CD14-positive monocyte (primary cell): ENCODE measurements at regions not wholly inside any gene's neighbourhood (a gene's known extent, or its start where the extent isn't known, plus 50 kb on each side); places are given as distances from the start of the nearest gene placed in this dataset.

Source experiments
- DNase-seq, 3 donors: peaks; one replicate each; pipeline ENCODE4 v3.0.0-alpha.2; 2011 to 2022
- H2AFZ ChIP-seq: 2 replicates; pipeline ENCODE4 v1.6.0; 2012; ENCODE audit warnings: mild to moderate bottlenecking, low read depth, low read length, inconsistent platforms; ENCODE audit not compliant: insufficient read depth, poor library complexity, severe bottlenecking
- H3K27ac ChIP-seq, 2 donors: 1 replicate in 1 of 2; 2 replicates in 1 of 2; pipeline ENCODE4 v1.5.1; 2012 to 2013; ENCODE audit warnings: low read length in 2 of 2, control low read depth in 1 of 2, inconsistent platforms in 1 of 2, low read depth in 1 of 2, mild to moderate bottlenecking in 1 of 2
- H3K27me3 ChIP-seq, 2 donors: one replicate each; pipeline versions ENCODE4 v1.6.0 to v1.6.1; 2011 to 2013; ENCODE audit warnings: low read length in 2 of 2; ENCODE audit not compliant: control insufficient read depth in 2 of 2, insufficient read depth in 2 of 2
- H3K36me3 ChIP-seq, 2 donors: replicated peaks in 1 of 2; 1 replicate in 1 of 2; 2 replicates in 1 of 2; pipeline versions ENCODE4 v1.5.1 to v1.6.1; 2012 to 2013; ENCODE audit warnings: low read length in 2 of 2, control low read depth in 1 of 2, inconsistent platforms in 1 of 2, mild to moderate bottlenecking in 1 of 2; ENCODE audit not compliant: insufficient read depth in 2 of 2, control insufficient read depth in 1 of 2
- H3K4me1 ChIP-seq, 2 donors: 1 replicate in 1 of 2; 2 replicates in 1 of 2; pipeline versions ENCODE4 v1.5.1 to v1.6.1; 2012 to 2013; ENCODE audit warnings: low read length in 2 of 2, control low read depth in 1 of 2, inconsistent platforms in 1 of 2, mild to moderate bottlenecking in 1 of 2, moderate library complexity in 1 of 2; ENCODE audit not compliant: insufficient read depth in 2 of 2, control insufficient read depth in 1 of 2
- H3K4me2 ChIP-seq: replicated peaks from 2 replicates; pipeline ENCODE3; 2012; ENCODE audit warnings: low read length, moderate library complexity, mild to moderate bottlenecking; ENCODE audit not compliant: poor library complexity, severe bottlenecking; ENCODE audit errors: extremely low read depth
- H3K4me3 ChIP-seq, 3 experiments: fragments of 200-600 bp in 1 of 3; sonication (generic) in 1 of 3; replicated peaks in 1 of 3; 1 replicate in 2 of 3; 2 replicates in 1 of 3; pipeline ENCODE4 v1.5.1; 2011 to 2013; ENCODE audit warnings: low read length in 3 of 3, mild to moderate bottlenecking in 3 of 3, control low read depth in 2 of 3, low read depth in 2 of 3, inconsistent platforms in 1 of 3, moderate library complexity in 1 of 3
- H3K79me2 ChIP-seq: 2 replicates; pipeline ENCODE4 v1.6.0; 2012; ENCODE audit warnings: mild to moderate bottlenecking, control low read depth, inconsistent platforms, low read length, moderate library complexity; ENCODE audit not compliant: insufficient read depth
- H3K9ac ChIP-seq: 2 replicates; pipeline ENCODE4 v1.6.0; 2017; ENCODE audit warnings: low read length, mild to moderate bottlenecking; ENCODE audit not compliant: insufficient read depth, poor library complexity, severe bottlenecking
- H3K9me3 ChIP-seq, 2 donors: replicated peaks in 1 of 2; 1 replicate in 1 of 2; 2 replicates in 1 of 2; pipeline versions ENCODE4 v1.5.1 to v1.6.1; 2012 to 2013; ENCODE audit warnings: low read length in 2 of 2, control low read depth in 1 of 2; ENCODE audit not compliant: control insufficient read depth in 1 of 2, insufficient read depth in 1 of 2
- H4K20me1 ChIP-seq: 2 replicates; pipeline ENCODE4 v1.6.0; 2012; ENCODE audit warnings: mild to moderate bottlenecking, low read length, control low read depth, moderate library complexity; ENCODE audit not compliant: insufficient read depth
- H3K27ac Mint-ChIP-seq, 7 donors: one replicate each; pipeline ENCODE4 v1.8.0; 2020; ENCODE audit warnings: mild to moderate bottlenecking in 7 of 7, mixed read lengths in 7 of 7, moderate library complexity in 6 of 7, inconsistent platforms in 2 of 7
- H3K27me3 Mint-ChIP-seq, 3 donors: one replicate each; pipeline ENCODE4 v1.8.0; 2021 to 2022; ENCODE audit warnings: low read depth in 3 of 3, mild to moderate bottlenecking in 3 of 3, mixed read lengths in 3 of 3, moderate library complexity in 3 of 3, inconsistent platforms in 1 of 3
- H3K36me3 Mint-ChIP-seq, 2 donors: one replicate each; pipeline ENCODE4 v1.8.0; 2020; ENCODE audit warnings: mixed read lengths in 2 of 2, inconsistent platforms in 1 of 2, mild to moderate bottlenecking in 1 of 2
- H3K4me1 Mint-ChIP-seq: one replicate; pipeline ENCODE4 v1.8.0; 2020; ENCODE audit warnings: mild to moderate bottlenecking, mixed read lengths
- H3K4me3 Mint-ChIP-seq, 2 donors: one replicate each; pipeline ENCODE4 v1.8.0; 2020; ENCODE audit warnings: mild to moderate bottlenecking in 2 of 2, mixed read lengths in 2 of 2, moderate library complexity in 1 of 2
- H3K9me3 Mint-ChIP-seq, 7 donors: one replicate each; pipeline ENCODE4 v1.8.0; 2020 to 2022; ENCODE audit warnings: mixed read lengths in 7 of 7, mild to moderate bottlenecking in 6 of 7, moderate library complexity in 6 of 7, inconsistent platforms in 2 of 7
- WGBS: methylation state at CpG from one replicate; pipeline ENCODE4 v1.1.5; 2013; ENCODE audit warnings: missing lambda C conversion rate; ENCODE audit not compliant: insufficient coverage; 5-methylcytosine and 5-hydroxymethylcytosine counted together
- intact Hi-C, 2 donors: fragments of 100-400 bp; cut with micrococcal nuclease; formaldehyde crosslinking; loops; one replicate each; pipeline versions ENCODE4 v1.15.0 to v1.15.1; 2023
- TF ChIP-seq, protein P1 (sequence below): fragments of 200-600 bp; IDR thresholded peaks from one replicate; pipeline ENCODE4 v1.8.0; 2022; ENCODE audit warnings: antibody characterized with exemption, mild to moderate bottlenecking

DNA sequence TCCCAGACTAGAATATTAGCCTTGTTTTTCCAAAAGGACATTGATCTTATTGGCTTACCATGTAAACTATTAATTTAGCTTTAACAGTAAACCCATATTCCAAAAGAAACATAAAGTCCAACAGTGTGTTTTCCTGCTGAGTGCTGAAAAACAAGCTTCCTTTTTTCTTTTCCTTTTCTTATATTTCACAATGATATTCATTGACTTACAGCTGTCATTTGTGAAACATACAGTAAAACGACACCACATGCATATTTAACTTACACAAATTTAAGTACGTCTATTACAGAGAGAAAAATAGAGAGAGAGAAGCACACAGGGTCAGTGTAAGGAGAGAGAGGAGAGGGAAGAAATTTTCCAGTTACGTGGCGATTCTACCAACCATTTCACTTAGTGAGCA lies 543.9 kb upstream of the JARID2 start:
- H3K27ac ChIP-seq = peak overlapping the region in 1 of 2 donors; percentile 79
- Mint-ChIP-seq H3K9me3 (peaks cover 0 to 8% (median 6%) of the 10 kb centered on the region in 7 donors), H3K4me1 (peaks cover 57% of the 10 kb centered on the region), H3K36me3 (peaks cover 4 to 8% of the 10 kb centered on the region in 2 donors), H3K27ac (peak overlapping the region; percentile 84 to 94 (median 91)), H3K27me3 (peaks cover 0 to 2% (median 2%) of the 10 kb centered on the region in 3 donors), H3K4me3 (peak overlapping the region in 1 of 2 donors; percentile 68)
- peak overlapping the region in 1 of 3 experiments; percentile 24 for H3K4me3 ChIP-seq
- H3K4me1 ChIP-seq = peaks cover 30 to 45% of the 10 kb centered on the region in 2 donors
- intact Hi-C loops = loop anchor here (5.0 to 10.0 kb wide), 2 partner anchors 35 to 67 kb away; no protein-coding TSS in a partner anchor
- TF ChIP-seq, protein P1, sequence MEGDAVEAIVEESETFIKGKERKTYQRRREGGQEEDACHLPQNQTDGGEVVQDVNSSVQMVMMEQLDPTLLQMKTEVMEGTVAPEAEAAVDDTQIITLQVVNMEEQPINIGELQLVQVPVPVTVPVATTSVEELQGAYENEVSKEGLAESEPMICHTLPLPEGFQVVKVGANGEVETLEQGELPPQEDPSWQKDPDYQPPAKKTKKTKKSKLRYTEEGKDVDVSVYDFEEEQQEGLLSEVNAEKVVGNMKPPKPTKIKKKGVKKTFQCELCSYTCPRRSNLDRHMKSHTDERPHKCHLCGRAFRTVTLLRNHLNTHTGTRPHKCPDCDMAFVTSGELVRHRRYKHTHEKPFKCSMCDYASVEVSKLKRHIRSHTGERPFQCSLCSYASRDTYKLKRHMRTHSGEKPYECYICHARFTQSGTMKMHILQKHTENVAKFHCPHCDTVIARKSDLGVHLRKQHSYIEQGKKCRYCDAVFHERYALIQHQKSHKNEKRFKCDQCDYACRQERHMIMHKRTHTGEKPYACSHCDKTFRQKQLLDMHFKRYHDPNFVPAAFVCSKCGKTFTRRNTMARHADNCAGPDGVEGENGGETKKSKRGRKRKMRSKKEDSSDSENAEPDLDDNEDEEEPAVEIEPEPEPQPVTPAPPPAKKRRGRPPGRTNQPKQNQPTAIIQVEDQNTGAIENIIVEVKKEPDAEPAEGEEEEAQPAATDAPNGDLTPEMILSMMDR = no peak
- no CpG with 5 or more reads among the region's 4 CpGs for WGBS
- no peaks in the 10 kb centered on the region for H3K27me3 ChIP-seq
- peak overlapping the region; percentile 29 for H3K9ac ChIP-seq
- no peaks in the 10 kb centered on the region for H3K79me2 ChIP-seq
- peak overlapping the region; percentile 41 for H3K4me2 ChIP-seq
- peak overlapping the region; percentile 3 for H2AFZ ChIP-seq
- H4K20me1 ChIP-seq = no peaks in the 10 kb centered on the region
- DNase-seq = peak in 1 of 3 donors; percentile 53
- H3K36me3 ChIP-seq = no peaks in the 10 kb centered on the region
- no peaks in the 10 kb centered on the region for H3K9me3 ChIP-seq

DNA sequence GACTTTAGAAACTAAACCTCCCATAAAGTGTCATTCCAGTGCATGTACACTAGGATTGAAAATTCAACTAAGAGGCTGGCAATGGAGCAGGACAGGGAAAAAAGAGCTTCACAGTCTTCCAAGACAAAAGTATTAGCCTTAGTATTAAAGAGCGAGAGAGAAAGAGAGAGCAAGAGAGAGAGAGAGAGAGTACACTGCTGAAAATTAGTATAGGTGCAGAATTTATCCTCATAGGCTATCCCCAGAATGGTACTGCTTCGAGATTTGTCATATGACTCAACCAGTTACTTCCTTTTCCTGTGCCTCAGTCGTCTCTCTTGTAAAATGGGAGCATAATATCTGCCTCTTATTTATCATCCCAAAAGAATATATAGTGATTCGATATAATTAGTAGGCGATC lies 543.2 kb upstream of the JARID2 start:
- WGBS = no CpG with 5 or more reads among the region's 5 CpGs
- no peak overlapping the region for H2AFZ ChIP-seq
- peaks cover 64% of the 10 kb centered on the region for H3K4me1 Mint-ChIP-seq
- no peaks in the 10 kb centered on the region for H4K20me1 ChIP-seq
- intact Hi-C loops = loop anchor here (5.0 to 10.0 kb wide), 2 partner anchors 35 to 68 kb away; no protein-coding TSS in a partner anchor
- no peak for DNase-seq
- H3K36me3 Mint-ChIP-seq = peaks cover 4 to 8% of the 10 kb centered on the region in 2 donors
- TF ChIP-seq, protein P1 = no peak
- no peak overlapping the region for H3K4me3 Mint-ChIP-seq
- H3K27ac Mint-ChIP-seq = peak overlapping the region in 2 of 7 donors; percentile 73 to 82
- peaks cover 0 to 2% (median 2%) of the 10 kb centered on the region in 3 donors for H3K27me3 Mint-ChIP-seq
- H3K27me3 ChIP-seq = no peaks in the 10 kb centered on the region
- H3K9ac ChIP-seq = no peak overlapping the region
- H3K4me3 ChIP-seq = no peak overlapping the region
- H3K4me2 ChIP-seq = no peak overlapping the region
- H3K9me3 Mint-ChIP-seq = peaks cover 0 to 8% (median 7%) of the 10 kb centered on the region in 7 donors
- H3K27ac ChIP-seq = no peak overlapping the region
- H3K79me2 ChIP-seq = no peaks in the 10 kb centered on the region
- no peaks in the 10 kb centered on the region for H3K9me3 ChIP-seq
- no peaks in the 10 kb centered on the region for H3K36me3 ChIP-seq
- peaks cover 37 to 52% of the 10 kb centered on the region in 2 donors for H3K4me1 ChIP-seq
